GM12878 (cell line): ENCODE measurements at regions not wholly inside any gene's neighbourhood (a gene's known extent, or its start where the extent isn't known, plus 50 kb on each side); places are given as distances from the start of the nearest gene placed in this dataset.

ENCODE experiments used
- ATAC-seq: fragments of 200-7000 bp; cut with Tn5 transposase; 3 replicates; pipeline ENCODE4 v1.9.1; 2020; ENCODE audit warnings: mild to moderate bottlenecking, moderate library complexity
- BruUV-seq: library from RNA; stranded (reverse); fragments of 400-500 nt; replicated peaks from 2 replicates; lab custom pipeline; 2021; lab: Mats Ljungman, UMichigan
- CTCF ChIA-PET: fragments of 300-600 bp; sonication (Branson Sonifier 250); formaldehyde crosslinking; extraction: SDS; loops from one replicate; lab custom pipeline; 2021; ENCODE audit warnings: inconsistent platforms; lab: Yijun Ruan, JAX
- POLR2A ChIA-PET: fragments of 350-600 bp; formaldehyde crosslinking; extraction: SDS; loops from one replicate; lab custom pipeline; 2021; ENCODE audit warnings: inconsistent platforms; lab: Charles Lee
- RAD21 ChIA-PET: fragments of 300-600 bp; sonication (Branson Sonifier 250); formaldehyde crosslinking; loops from one replicate; lab custom pipeline; 2023; ENCODE audit warnings: antibody characterized with exemption; ENCODE audit not compliant: unreplicated experiment; lab: Charles Lee
- SMC1A ChIA-PET: fragments of 300-600 bp; sonication (Branson Sonifier 250); formaldehyde crosslinking; loops from one replicate; lab custom pipeline; 2023; ENCODE audit not compliant: unreplicated experiment, uncharacterized antibody; lab: Charles Lee
- DNase-seq: peaks from one replicate; pipeline ENCODE4 v3.0.0-alpha.2; 2011; ENCODE audit warnings: low read depth, low spot score
- FAIRE-seq: peaks from 3 replicates; lab custom pipeline; 2011; peaks lifted over from hg19 to GRCh38; lab: Jason Lieb, UNC
- H2AFZ ChIP-seq: 2 replicates; pipeline ENCODE4 v1.6.0; 2011; ENCODE audit warnings: low read depth, low read length, control low read depth; ENCODE audit not compliant: control insufficient read depth
- H3K27ac ChIP-seq: 2 replicates; pipeline ENCODE4 v1.5.1; 2011; ENCODE audit warnings: control low read depth; ENCODE audit not compliant: control insufficient read depth, insufficient read depth
- H3K27me3 ChIP-seq, 2 experiments: replicated peaks in 1 of 2; 2 replicates each; pipeline versions ENCODE4 v1.6.0 to v1.6.1; 2011; ENCODE audit warnings: low read length in 1 of 2; ENCODE audit not compliant: control insufficient read depth in 2 of 2, insufficient read depth in 2 of 2
- H3K36me3 ChIP-seq, 2 experiments: 2 replicates each; pipeline ENCODE4 v1.5.1; 2011; ENCODE audit warnings: low read length in 1 of 2; ENCODE audit not compliant: control insufficient read depth in 2 of 2, insufficient read depth in 2 of 2
- H3K4me1 ChIP-seq: 2 replicates; pipeline ENCODE4 v1.6.1; 2011; ENCODE audit warnings: mild to moderate bottlenecking, low read length, moderate library complexity, mixed read lengths; ENCODE audit not compliant: control insufficient read depth, insufficient read depth
- H3K4me2 ChIP-seq: 2 replicates; pipeline ENCODE4 v1.6.0; 2011; ENCODE audit warnings: control low read depth; ENCODE audit not compliant: control insufficient read depth, insufficient read depth
- H3K4me3 ChIP-seq: fragments of 200-600 bp; sonication (generic); 2 replicates; pipeline ENCODE4 v1.5.1; 2016
- H3K79me2 ChIP-seq: 2 replicates; pipeline ENCODE4 v1.6.0; 2011; ENCODE audit warnings: low read length; ENCODE audit not compliant: control insufficient read depth, insufficient read depth
- H3K9ac ChIP-seq: 2 replicates; pipeline ENCODE4 v1.8.0; 2011; ENCODE audit warnings: low read length, control low read depth, mixed read lengths; ENCODE audit not compliant: control insufficient read depth, insufficient read depth
- H3K9me3 ChIP-seq: replicated peaks from 3 replicates; pipeline ENCODE4 v1.5.1; 2011; ENCODE audit warnings: mild to moderate bottlenecking, low read length; ENCODE audit not compliant: control insufficient read depth, insufficient read depth
- H4K20me1 ChIP-seq: 2 replicates; pipeline ENCODE4 v1.6.0; 2011; ENCODE audit not compliant: control insufficient read depth, insufficient read depth
- BHLHE40 ChIP-seq, 2 experiments: fragments of 450-650 bp in 1 of 2; IDR thresholded peaks; 2 replicates each; pipeline ENCODE4 v1.6.1; 2011 to 2017; ENCODE audit warnings: low read depth in 2 of 2, borderline replicate concordance in 1 of 2, improper control_type of control experiment in 1 of 2, low read length in 1 of 2, mild to moderate bottlenecking in 1 of 2
- BRCA1 ChIP-seq: IDR thresholded peaks from 2 replicates; pipeline ENCODE4 v1.6.1; 2011; ENCODE audit warnings: low read depth, low read length, improper control_type of control experiment
- CBX3 ChIP-seq: fragments of 200-600 bp; sonication (generic); IDR thresholded peaks from 2 replicates; pipeline ENCODE4 v1.6.1; 2016; ENCODE audit warnings: low read depth, borderline replicate concordance
- CREB1 ChIP-seq: IDR thresholded peaks from 2 replicates; pipeline ENCODE4 v1.6.1; 2012; ENCODE audit warnings: low read depth, mild to moderate bottlenecking, inconsistent platforms
- EZH2 ChIP-seq: IDR thresholded peaks from 2 replicates; pipeline ENCODE4 v1.6.1; 2012; ENCODE audit warnings: low read depth, mild to moderate bottlenecking, control low read depth, inconsistent platforms, low read length, borderline replicate concordance; ENCODE audit not compliant: control insufficient read depth
- FOXM1 ChIP-seq: IDR thresholded peaks from 2 replicates; pipeline ENCODE4 v1.6.1; 2012; ENCODE audit warnings: low read depth, mild to moderate bottlenecking, inconsistent platforms, low read length, moderate library complexity
- MEF2A ChIP-seq: IDR thresholded peaks from 2 replicates; pipeline ENCODE4 v1.6.1; 2011; ENCODE audit warnings: low read depth, mild to moderate bottlenecking, low read length, moderate library complexity; ENCODE audit not compliant: insufficient read depth
- NR2C2 ChIP-seq: IDR thresholded peaks from 2 replicates; pipeline ENCODE4 v1.6.1; 2011; ENCODE audit warnings: borderline replicate concordance, low read depth; ENCODE audit not compliant: control insufficient read depth, insufficient read length
- NRF1 ChIP-seq: conservative IDR thresholded peaks from 2 replicates; pipeline ENCODE4 v1.6.1; 2011; ENCODE audit warnings: mild to moderate bottlenecking, low read depth, low read length, improper control_type of control experiment
- RELA ChIP-seq: fragments of 450-650 bp; IDR thresholded peaks from 2 replicates; pipeline ENCODE4 v1.8.0; 2014; ENCODE audit warnings: borderline replicate concordance; ENCODE audit not compliant: partially characterized antibody
- RUNX3 ChIP-seq: IDR thresholded peaks from 2 replicates; pipeline ENCODE4 v1.6.1; 2012; ENCODE audit warnings: low read length, inconsistent platforms
- SRF ChIP-seq, 2 experiments: IDR thresholded peaks; 2 replicates each; pipeline ENCODE4 v1.6.1; 2011; ENCODE audit warnings: low read depth in 2 of 2, low read length in 2 of 2, mild to moderate bottlenecking in 1 of 2, moderate library complexity in 1 of 2
- WRNIP1 ChIP-seq: IDR thresholded peaks from 2 replicates; pipeline ENCODE4 v1.6.1; 2011; ENCODE audit warnings: low read depth, low read length, improper control_type of control experiment, borderline replicate concordance
- WGBS: methylation state at CpG from one replicate; pipeline ENCODE4 v1.1.6; 2016; ENCODE audit warnings: low lambda C conversion rate; ENCODE audit not compliant: insufficient replicate concordance, insufficient coverage; ENCODE audit errors: missing lambda C conversion rate; 5-methylcytosine and 5-hydroxymethylcytosine counted together
- in situ Hi-C: fragments of 300-500 bp; cut with MboI; formaldehyde crosslinking; loops from 9 replicates; pipeline ENCODE4 v1.14.3; 2018; ENCODE audit warnings: mixed read lengths
- intact Hi-C: fragments of 100-400 bp; cut with micrococcal nuclease; formaldehyde crosslinking; loops from one replicate; pipeline ENCODE4 v1.14.2; 2022; ENCODE audit not compliant: unreplicated experiment
- TF ChIP-seq, protein P1 (sequence below): IDR thresholded peaks from 2 replicates; pipeline ENCODE4 v1.6.1; 2011; ENCODE audit warnings: low read depth, mild to moderate bottlenecking, low read length, moderate library complexity, borderline replicate concordance; ENCODE audit errors: extremely low read depth
- TF ChIP-seq, protein P2 (sequence below): fragments of 450-650 bp; formaldehyde crosslinking; IDR thresholded peaks from 2 replicates; pipeline ENCODE4 v1.4.0; 2022; ENCODE audit warnings: mild to moderate bottlenecking, moderate library complexity
- TF ChIP-seq, protein P3 (sequence below): fragments of 450-650 bp; IDR thresholded peaks from 2 replicates; pipeline ENCODE4 v1.6.1; 2016; ENCODE audit warnings: mild to moderate bottlenecking, moderate library complexity, borderline replicate concordance

DNA sequence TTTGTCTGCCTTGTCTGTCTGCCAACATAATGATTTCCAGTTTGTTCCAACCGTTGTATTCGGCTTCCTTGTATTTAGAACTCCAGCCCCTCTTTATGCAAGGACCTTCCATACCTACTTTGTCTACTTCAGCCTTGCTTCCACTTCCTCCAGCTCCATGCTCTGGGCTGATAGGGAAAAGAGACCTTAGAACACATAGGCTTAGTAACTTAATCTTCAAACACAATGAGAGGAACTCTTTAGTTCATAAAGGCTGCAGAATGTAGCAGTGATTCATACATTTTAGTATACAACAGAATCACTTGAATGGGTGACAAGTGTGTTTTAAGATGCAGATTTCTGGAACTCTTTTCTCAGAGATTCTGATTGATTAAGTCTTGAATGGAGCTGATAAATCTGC lies 102.8 kb upstream of the IFNE start:
- in situ Hi-C loops, result no loop called here
- CTCF ChIA-PET, result no interaction called here
- Histone ChIP-seq H2AFZ (no peak overlapping the region), H3K9me3 (no peaks in the 10 kb centered on the region), H3K4me3 (no peak overlapping the region), H3K27me3 (no peaks in the 10 kb centered on the region), H4K20me1 (no peaks in the 10 kb centered on the region), H3K79me2 (no peaks in the 10 kb centered on the region), H3K4me2 (no peak overlapping the region), H3K27ac (no peak overlapping the region), H3K9ac (no peak overlapping the region), H3K36me3 (no peaks in the 10 kb centered on the region), H3K4me1 (no peaks in the 10 kb centered on the region)
- POLR2A ChIA-PET, result no interaction called here
- no peak for ATAC-seq
- no peak for FAIRE-seq
- TF ChIP-seq FOXM1, result no peak
- TF ChIP-seq, protein P1, sequence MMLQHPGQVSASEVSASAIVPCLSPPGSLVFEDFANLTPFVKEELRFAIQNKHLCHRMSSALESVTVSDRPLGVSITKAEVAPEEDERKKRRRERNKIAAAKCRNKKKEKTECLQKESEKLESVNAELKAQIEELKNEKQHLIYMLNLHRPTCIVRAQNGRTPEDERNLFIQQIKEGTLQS, result no peak
- TF ChIP-seq RUNX3, result no peak
- TF ChIP-seq WRNIP1, result no peak
- TF ChIP-seq RELA, result no peak
- TF ChIP-seq NR2C2, result no peak
- no peak for TF ChIP-seq BRCA1
- no peak for TF ChIP-seq CREB1
- TF ChIP-seq, protein P2, sequence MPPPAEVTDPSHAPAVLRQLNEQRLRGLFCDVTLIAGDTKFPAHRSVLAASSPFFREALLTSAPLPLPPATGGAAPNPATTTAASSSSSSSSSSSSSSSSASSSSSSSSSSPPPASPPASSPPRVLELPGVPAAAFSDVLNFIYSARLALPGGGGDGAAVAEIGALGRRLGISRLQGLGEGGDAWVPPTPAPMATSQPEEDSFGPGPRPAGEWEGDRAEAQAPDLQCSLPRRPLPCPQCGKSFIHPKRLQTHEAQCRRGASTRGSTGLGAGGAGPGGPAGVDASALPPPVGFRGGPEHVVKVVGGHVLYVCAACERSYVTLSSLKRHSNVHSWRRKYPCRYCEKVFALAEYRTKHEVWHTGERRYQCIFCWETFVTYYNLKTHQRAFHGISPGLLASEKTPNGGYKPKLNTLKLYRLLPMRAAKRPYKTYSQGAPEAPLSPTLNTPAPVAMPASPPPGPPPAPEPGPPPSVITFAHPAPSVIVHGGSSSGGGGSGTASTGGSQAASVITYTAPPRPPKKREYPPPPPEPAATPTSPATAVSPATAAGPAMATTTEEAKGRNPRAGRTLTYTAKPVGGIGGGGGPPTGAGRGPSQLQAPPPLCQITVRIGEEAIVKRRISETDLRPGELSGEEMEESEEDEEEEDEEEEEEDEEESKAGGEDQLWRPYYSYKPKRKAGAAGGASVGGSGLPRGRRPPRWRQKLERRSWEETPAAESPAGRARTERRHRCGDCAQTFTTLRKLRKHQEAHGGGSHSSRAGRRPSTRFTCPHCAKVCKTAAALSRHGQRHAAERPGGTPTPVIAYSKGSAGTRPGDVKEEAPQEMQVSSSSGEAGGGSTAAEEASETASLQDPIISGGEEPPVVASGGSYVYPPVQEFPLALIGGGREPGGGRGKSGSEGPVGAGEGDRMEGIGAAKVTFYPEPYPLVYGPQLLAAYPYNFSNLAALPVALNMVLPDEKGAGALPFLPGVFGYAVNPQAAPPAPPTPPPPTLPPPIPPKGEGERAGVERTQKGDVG (CRISPR knock-in tag), result no peak
- TF ChIP-seq CBX3, result no peak
- TF ChIP-seq EZH2, result no peak
- TF ChIP-seq, protein P3, sequence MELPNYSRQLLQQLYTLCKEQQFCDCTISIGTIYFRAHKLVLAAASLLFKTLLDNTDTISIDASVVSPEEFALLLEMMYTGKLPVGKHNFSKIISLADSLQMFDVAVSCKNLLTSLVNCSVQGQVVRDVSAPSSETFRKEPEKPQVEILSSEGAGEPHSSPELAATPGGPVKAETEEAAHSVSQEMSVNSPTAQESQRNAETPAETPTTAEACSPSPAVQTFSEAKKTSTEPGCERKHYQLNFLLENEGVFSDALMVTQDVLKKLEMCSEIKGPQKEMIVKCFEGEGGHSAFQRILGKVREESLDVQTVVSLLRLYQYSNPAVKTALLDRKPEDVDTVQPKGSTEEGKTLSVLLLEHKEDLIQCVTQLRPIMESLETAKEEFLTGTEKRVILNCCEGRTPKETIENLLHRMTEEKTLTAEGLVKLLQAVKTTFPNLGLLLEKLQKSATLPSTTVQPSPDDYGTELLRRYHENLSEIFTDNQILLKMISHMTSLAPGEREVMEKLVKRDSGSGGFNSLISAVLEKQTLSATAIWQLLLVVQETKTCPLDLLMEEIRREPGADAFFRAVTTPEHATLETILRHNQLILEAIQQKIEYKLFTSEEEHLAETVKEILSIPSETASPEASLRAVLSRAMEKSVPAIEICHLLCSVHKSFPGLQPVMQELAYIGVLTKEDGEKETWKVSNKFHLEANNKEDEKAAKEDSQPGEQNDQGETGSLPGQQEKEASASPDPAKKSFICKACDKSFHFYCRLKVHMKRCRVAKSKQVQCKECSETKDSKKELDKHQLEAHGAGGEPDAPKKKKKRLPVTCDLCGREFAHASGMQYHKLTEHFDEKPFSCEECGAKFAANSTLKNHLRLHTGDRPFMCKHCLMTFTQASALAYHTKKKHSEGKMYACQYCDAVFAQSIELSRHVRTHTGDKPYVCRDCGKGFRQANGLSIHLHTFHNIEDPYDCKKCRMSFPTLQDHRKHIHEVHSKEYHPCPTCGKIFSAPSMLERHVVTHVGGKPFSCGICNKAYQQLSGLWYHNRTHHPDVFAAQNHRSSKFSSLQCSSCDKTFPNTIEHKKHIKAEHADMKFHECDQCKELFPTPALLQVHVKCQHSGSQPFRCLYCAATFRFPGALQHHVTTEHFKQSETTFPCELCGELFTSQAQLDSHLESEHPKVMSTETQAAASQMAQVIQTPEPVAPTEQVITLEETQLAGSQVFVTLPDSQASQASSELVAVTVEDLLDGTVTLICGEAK, result no peak
- no peak for TF ChIP-seq SRF (IDR thresholded peaks at IDR 0.05; ENCODE audit: low read depth in 2 of 2, low read length in 2 of 2)
- TF ChIP-seq BHLHE40 (IDR thresholded peaks at IDR 0.05; ENCODE audit: borderline replicate concordance in 1 of 2, low read depth in 2 of 2, low read length in 1 of 2), result no peak
- TF ChIP-seq MEF2A, result no peak
- no peak for TF ChIP-seq NRF1
- RAD21 ChIA-PET, result no interaction called here
- DNase-seq, result no peak
- 8% methylated on average over 2 of the region's 2 CpGs for WGBS
- BruUV-seq, result no TSS peak
- SMC1A ChIA-PET, result no interaction called here
- intact Hi-C loops, result no loop called here
